GM18867 (cell line): ENCODE measurements at regions not wholly inside any gene's neighbourhood (a gene's known extent, or its start where the extent isn't known, plus 50 kb on each side); places are given as distances from the start of the nearest gene placed in this dataset.

Experiments
- ATAC-seq: cut with Tn5 transposase; IDR thresholded peaks from one replicate; pipeline ENCODE4 v1.9.1; 2021; ENCODE audit warnings: mild to moderate bottlenecking, moderate library complexity; ENCODE audit not compliant: unreplicated experiment

DNA sequence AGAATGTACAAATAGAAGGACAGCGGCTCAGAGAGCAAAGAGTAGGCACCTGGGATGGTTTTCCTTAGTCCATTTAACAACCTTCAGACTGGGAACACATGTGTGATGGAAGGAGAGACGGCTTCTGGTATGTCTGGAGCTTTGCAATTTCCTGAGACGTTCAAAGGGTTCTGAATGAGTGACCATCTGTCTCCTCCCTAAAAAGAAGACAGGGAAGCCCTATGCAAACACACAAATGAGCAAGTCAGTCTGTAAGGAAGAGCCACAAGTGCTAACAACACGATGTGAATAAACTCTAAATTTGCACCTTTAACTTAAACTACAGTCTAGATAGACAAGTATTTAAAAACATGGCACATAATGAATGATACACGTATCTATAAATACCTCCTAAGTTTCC lies 391.0 kb downstream of the ICE1 start:
- ATAC-seq = no peak

DNA sequence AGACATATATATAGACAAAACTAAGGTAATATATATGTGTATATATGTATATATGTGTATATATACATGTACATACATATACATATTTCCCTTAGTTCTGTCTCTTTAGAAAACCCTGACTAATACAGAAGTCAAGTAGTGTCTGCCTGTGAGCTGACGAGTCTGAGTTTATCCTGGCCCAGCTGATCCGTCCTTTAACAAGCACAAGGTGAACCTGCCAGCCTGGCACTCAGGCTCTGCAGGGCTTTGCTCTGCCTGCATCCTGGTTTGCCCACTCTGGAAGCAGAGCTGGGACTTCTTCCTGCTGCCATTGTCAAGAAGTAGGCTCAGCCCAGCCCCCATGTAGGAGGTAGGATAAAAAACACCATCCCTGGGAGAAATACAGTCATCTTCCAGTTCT lies 388.0 kb downstream of the ICE1 start:
- ATAC-seq = no peak

DNA sequence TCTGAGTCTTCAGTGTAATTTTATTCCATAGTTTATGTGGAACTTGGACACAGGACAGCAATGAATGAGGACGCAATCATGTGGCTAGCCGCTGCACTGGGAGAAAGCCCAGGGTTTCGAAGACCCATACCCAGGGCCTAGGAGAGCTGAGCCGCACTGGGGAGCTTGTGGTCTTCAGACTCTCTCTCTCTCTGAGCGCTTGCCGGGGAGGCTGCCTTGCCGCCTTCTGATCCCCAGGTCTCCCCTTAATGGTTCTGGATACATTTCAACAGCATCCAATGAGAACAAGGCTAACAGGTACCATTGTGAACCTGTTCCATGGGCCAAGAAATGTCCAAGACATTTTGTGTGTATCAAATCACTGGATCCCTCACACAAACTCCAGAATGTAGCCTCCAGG lies 383.4 kb downstream of the ICE1 start:
- ATAC-seq = no peak

DNA sequence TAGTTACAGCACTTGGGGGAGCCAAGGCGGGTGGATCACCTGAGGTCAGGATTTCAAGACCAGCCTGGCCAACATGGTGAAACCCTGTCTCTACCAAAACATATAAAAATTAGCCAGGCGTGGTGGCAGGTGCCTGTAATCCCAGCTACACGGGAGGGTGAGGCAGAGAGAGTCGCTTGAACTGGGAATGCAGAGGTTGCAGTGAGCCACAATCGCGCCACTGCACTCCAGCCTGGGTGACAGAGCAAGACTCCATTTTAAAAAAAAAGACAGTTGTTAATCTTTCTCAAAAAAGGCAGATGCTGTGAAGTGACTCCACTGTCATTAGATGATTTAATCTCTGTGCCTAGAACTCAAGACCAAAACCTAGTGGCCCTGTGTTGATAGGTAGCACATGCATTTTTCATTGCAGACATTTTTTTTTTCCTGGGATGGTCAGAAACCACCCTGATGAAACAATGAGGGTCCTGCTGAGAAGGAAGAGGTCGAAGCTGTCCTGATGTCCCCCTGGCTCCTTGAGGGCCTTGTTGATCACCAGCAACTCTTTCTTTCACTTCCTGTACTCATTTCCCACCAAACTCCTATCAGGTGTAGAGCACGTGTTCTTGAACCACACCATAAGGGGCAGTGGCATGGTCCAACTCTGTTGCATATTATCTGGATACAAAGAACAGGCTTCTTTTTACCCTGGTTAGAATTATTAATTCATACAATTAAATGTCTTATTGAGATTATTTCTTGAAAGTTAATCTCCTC lies 382.2 kb downstream of the ICE1 start:
- no peak for ATAC-seq

DNA sequence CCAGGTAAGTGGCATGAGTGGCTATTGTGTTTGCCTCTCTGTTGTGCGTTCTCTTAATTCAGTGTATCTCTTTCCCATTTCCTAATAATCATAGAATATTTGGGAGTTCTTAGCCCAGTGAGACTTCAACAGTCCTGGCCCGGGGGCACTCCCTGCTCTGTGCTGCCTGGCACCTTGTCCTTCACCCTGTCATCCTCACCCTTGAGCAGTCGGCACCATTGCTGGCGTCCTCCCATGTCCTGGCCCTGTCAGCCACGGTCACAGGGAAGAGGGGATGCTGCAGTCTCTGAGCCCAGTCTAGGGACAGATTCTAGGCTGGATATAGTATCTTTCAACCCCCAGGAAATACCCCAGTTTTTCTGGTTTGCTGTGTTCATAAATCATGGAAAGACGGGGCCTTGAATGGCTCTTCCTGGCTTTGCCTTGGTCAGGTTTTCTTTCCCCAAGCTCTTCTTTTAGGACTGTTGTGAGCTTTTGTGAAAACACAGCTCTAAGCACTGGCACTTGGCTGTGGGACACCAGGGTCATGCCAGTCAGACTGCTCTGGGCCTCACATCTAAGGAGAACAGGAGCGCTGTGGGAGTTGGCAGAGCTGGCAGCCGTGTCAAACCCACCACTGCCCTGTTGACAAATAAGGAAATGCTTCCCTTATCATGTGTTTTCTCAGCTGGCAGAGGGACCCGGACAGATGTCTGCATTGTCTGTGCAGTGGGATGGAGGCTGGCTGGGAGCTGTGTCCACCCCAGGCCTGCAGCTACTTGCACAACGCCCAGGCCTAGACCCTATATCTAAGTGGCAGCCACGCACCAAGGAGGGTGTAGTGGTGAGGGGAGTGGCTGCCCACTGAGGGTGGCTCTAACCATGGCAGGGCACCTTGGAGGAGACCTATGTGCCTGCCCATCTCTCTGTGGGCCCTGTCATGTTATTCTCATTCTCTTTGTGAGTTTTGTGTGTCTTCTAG lies 378.6 kb downstream of the ICE1 start:
- no peak for ATAC-seq

DNA sequence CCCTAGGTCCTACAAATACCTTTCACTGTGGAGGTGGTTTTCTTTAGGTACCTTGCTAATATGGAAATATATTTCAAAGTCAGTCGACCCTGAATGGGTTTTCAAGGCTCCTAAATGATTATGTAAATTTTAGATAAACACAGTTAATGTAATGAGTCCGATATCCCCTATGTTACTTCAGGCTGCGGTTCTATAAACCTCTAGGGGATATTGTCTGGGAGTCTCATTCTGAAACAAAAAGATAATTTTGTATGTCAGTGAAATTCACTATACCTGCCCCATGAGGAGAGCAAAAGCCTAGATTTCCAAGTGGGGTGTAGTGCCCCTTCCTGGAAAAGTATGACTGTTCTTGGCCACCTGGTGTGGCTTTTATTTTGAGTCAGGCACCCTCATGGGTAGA lies 377.3 kb downstream of the ICE1 start:
- no peak for ATAC-seq

DNA sequence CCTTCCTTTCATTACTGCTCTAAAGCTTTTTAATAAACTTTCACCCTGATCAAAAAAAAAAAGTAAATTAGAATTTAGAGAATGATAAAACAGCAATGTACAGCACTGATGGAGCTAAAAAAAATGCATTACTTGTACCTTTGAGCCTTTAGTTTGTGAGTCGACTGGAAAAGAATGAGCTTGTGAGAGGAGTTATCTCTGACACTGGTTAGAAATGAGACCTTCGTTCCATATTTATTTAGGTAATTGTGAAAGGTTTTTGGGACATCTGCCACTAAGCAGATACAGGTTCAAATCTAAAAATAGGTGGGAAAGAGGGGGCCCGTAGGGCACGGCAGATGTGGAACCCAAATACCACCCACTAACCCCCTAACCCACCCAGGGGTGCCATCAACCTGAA lies 376.8 kb downstream of the ICE1 start:
- no peak for ATAC-seq

DNA sequence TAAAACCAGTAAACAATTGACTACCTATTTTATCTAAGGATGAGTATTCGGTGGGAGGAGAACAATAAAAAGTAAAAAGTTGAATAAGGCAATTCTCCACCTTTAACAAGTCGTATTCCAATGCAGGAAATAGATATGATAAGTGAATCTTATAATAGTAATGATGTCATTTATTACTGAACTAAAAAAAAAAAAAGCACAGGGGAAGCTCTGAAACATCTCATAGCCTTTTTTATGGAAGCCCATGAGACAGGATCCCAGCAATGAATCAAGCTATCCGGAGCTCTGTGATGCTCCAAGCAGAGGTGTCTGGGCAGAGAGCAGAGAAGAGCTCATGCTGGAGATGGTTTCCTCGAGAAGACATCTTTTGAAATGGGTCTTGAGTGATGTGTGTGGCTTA lies 376.0 kb downstream of the ICE1 start:
- no peak for ATAC-seq

DNA sequence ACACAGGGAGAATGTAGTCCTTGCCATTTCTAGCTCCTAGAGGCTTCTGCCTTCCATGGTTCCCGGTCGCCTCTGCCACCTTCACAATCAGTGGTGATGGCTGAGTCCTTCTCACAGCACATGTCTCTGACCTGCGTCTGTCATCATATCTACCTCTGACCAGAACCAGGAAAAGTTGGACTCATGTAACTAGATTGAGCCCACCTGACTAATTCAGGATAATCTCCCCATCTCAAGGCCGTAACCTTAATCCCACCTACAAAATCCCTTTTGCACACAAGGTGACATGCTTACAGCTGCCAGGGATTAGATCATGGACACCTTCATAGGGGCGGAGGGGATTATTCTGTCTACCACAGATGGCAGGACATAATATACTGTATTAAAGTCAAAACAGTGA lies 375.6 kb downstream of the ICE1 start:
- ATAC-seq = no peak

DNA sequence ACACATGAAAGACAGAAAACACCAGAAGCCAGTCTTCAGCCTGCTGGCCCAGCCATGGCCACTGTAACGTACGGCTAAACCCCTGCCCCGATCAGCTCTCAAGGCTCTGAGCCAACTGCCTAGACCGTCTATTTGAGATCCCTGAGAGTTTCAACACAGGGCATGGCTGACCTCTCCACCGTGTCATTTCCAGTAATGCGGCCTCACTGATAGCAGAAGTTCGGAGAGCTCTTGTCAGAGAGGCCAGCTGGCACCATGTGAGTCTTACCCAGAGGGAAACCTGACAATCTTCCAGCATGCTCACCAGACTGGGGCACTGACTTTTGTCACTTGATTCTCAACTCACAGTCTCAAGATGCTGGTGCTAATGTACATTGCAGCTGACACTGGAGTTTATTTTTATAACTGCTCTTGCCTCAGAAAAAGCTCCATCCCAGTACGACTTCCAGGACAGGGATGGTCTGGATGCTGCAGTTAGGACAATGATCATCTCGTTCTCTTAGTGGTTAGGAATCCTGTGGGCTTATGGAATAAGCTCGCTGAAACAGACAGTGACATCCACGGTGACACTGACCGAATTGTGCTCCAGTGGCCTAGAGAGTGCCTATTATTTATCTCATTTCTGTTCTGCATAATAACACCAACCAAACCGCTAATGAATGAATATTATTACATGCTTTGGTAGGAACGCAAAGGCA lies 372.7 kb downstream of the ICE1 start:
- ATAC-seq = no peak

DNA sequence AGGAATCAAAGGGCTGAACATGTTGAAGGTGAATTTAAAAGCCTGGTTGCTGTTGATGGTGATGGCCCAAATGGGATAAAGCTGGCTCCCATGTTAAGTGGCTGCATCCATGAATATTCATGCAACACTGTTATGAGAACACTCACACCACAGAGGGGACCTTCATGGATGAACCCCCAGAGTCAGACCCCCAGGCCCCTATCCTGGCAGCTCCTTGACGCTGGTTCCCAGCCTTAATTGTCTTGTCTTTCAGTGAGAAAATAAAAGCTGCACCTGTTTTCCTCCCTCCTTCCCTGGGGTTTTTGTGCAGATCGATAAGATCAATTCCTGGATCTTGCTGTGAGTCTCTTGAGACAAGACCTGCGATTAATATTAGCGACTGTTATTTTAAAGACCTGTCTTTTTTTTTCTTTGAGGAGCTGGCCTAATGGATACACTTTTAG lies 371.7 kb downstream of the ICE1 start:
- ATAC-seq = no peak

DNA sequence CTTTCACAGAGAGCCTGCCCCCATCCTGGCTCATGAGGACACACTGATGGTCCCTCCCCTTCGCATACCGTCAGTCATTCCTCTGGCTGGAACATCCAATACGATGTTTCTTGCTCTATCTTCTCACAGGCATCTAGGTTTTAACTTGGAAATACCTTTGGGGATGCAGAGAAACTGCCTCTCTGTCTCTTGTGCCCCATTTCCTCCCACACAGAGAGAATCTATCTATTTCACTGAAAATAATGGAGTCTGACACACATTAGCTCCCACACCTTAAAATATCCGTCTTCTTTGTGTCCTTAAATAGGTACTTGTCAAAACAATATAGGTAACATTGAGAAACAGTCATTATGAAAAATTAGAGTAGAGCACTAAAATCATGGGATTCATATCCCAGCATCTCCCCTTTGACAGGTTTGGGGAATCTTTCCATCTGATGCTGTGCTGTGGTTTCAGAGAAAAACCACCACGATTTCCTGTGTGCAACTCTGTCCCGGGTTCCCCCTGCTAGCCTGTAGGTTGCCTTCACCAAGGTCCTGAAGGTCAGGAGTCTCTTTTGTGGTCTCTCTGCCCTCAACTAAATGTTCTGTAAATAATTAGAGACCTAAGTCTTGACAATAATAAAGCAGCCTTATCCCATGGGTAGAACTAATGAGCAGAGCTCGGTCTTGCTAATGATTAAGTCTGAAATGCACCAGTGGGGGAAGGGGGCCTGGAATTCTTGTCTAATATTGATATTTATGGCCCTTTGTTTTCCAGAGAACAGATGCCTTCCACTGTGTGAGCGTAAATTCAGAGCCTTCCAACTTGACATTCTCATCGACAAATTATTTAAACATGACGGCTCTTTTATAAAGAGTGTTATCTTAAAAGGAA lies 371.0 kb downstream of the ICE1 start:
- no peak for ATAC-seq

DNA sequence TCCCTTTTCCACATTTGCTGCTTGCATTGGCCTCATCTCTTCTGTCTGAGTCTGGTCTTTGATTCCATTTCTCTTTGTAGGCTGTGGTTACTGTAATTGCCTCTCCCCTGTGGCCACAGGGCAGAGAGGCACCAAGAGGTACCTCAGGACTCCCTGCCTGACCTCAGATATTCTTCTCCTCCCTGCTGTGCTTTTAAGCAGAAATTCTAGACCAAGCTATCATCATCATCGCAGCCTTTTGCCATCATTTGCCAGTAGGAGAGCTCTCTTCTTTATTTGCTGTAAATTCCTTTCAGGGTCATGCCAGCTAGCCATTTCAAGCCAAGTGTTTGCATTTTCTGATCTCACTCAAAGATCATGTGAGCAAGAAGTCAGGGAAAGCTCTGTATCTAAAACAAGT lies 369.6 kb downstream of the ICE1 start:
- no peak for ATAC-seq

DNA sequence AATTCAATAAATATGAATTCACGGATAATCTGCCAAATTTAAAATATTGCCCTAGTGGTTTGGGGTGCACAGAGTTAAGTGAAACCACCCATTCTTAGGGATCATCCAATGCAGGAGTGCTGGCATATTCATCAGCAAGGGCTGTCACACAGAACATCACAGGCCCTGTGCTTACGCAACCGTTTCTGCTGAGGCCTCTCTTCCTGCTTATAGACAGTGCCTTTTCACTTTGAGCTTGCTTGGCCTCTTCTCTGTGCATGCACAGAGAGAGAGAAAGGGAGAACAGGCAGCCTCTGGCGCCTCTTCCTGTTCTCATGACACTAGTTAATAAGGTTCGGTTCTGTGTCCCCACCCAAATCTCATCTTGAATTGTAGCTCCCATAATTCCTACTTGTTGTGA lies 366.3 kb downstream of the ICE1 start:
- ATAC-seq = no peak

DNA sequence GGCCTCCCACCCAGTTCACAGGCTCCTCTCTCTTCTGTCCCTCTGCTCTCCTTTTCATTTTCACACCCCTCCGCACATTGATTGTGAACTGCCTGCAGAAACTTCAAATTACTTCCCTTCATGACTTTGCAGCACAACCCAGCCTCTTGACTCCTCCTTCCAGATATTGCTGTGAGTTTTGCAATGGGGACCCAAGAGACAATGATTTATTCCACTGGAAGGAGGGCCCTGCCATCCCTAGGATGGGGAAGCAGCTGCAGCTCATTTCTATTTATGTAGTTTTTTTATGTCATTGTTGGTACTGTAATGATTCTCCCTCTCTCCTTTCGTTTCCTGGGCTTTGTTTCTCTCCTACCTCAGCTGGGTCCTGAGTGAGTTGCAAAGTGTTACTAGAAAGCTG lies 364.9 kb downstream of the ICE1 start:
- no peak for ATAC-seq

DNA sequence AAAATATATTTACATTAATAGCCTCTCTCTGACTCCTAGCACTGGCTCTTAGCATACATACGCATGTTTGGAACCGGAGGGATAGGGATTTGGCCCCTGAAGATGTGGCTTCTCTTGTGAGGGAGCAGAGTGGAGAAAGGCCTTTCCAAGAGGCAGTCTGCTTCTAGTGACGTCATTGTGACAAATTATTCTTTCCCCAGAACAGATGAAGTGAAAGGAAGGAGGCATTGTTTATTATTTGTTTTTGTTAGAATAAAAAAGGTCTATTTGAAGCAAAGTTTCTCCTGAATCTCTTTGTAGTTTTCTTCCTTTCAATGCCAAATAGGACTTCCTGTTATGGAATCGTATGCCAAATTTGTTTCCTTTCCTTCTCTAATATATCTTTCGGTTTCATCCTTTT lies 361.6 kb downstream of the ICE1 start:
- ATAC-seq = no peak

DNA sequence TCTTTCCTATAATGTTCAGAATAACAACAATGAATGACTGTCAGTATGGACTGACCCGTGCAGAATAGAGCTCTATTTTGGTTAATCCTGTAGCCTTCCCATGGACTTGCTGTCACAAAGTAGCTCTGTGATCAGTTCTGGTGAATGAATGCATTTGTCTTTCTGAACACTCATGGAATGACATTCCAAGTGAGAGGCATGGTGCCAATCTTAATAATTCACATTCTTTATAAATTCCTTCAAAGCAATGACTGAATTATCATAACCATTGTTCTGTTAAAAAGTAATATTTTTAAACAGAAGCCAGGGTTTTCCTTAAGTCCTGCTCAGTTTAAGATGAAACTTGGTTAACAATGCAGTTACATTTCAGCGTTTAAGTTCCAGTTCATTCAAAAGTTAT lies 360.5 kb downstream of the ICE1 start:
- no peak for ATAC-seq

DNA sequence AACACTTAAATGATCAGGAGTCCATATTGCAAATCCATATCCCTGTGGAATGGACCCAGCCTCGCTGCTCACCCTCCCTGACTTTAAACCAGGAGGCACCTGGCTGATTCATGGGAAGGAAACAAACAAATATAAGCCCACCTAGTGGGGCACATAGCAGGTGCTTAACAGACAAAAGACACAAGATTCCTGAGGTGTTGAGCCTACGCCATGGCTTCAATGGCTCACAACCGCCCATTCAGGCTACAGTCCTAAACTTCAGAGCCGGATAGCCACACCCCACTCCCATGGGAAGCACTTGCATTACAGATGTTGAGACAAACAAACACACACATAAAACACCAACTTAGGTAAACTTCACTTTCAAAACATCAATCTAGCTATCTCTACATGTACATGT lies 359.9 kb downstream of the ICE1 start:
- ATAC-seq = no peak

DNA sequence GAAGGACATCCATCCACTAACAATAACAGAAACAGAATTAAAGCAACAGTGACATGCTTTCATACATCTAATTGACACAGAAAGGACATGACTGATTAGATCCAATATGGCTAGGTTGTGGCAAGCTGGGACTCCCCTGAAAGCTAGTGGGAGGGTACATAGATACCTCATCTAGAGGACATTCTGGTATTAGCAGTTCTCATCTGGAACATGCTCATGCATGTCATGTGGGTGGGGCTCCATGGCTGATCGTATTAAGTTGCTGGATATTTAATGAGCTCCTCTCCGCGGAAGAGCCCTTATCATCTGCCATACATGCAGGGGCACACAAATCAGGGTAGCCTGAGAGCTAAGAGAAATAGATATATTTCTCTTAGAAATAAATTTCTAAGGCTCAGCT lies 358.9 kb downstream of the ICE1 start:
- no peak for ATAC-seq

DNA sequence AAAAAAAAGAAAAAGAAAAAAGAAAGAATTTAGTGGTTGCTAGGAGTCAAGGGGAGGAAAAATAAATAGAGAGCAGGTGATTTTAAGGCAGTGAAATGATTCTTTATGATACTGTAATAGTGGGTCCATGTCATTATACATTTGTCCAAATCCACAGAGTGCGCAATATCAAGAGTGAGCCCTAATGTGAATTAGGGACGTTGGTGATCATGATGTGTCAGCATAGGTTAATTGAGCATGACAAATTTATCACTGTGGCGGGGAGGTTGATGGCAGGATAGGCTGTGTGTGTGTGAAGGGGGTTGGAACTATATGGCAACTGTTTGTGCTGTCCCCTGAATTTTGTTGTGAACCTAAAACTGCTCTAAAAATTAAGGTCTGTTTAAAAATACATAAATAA lies 357.8 kb downstream of the ICE1 start:
- ATAC-seq = no peak

DNA sequence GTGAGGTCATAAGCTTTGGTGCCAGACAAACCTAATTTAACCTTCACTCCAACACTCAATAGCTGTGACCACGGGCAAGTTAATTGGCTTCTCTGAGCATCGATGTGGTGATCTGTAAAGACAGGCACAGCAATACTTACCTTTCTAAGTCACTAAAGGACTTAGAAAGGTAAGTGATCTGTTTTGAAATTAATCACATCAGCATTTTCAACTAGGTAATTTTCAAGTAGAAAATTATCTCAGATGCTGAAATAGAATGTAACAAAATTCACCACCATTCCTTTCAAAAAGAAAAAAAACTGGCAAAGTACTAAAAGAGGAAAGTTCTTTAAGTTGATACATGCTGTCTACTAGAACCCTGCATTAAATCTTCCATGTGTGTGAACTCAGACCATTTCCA lies 354.5 kb downstream of the ICE1 start:
- ATAC-seq = no peak
